SK-N-SH treated with all-trans-retinoic acid at 6 μM for 48 hours (cell line): ENCODE measurements at regions not wholly inside any gene's neighbourhood (a gene's known extent, or its start where the extent isn't known, plus 50 kb on each side); places are given as distances from the start of the nearest gene placed in this dataset.

Experiments used
- ATAC-seq: fragments of 200-7000 bp; cut with Tn5 transposase; 3 replicates; pipeline ENCODE4 v1.9.1; 2020; ENCODE audit warnings: mild to moderate bottlenecking, moderate library complexity
- ARNTL ChIP-seq: fragments of 450-650 bp; formaldehyde crosslinking; IDR thresholded peaks from 2 replicates; pipeline ENCODE4 v1.5.0; 2020; ENCODE audit warnings: low read depth, mild to moderate bottlenecking, moderate library complexity, borderline replicate concordance
- BACH2 ChIP-seq: fragments of 250-450 bp; sonication (Bioruptor Pico); IDR thresholded peaks from 2 replicates; pipeline ENCODE4 v1.9.0; 2021; ENCODE audit warnings: mild to moderate bottlenecking, borderline replicate concordance
- CREB5 ChIP-seq: fragments of 250-450 bp; sonication (Bioruptor Pico); IDR thresholded peaks from 2 replicates; pipeline ENCODE4 v1.5.1; 2020; ENCODE audit warnings: low read depth, mild to moderate bottlenecking, moderate library complexity
- CSDC2 ChIP-seq: fragments of 250-450 bp; sonication (Bioruptor Pico); IDR thresholded peaks from 2 replicates; pipeline ENCODE4 v1.5.0; 2020; ENCODE audit warnings: mild to moderate bottlenecking, moderate library complexity
- CSRNP3 ChIP-seq: fragments of 250-450 bp; sonication (Bioruptor Pico); IDR thresholded peaks from 2 replicates; pipeline ENCODE4 v1.5.1; 2021; ENCODE audit warnings: mild to moderate bottlenecking, moderate library complexity
- ESRRG ChIP-seq: fragments of 250-450 bp; sonication (Bioruptor Pico); IDR thresholded peaks from 2 replicates; pipeline ENCODE4 v1.6.1; 2021; ENCODE audit warnings: mild to moderate bottlenecking
- ISL1 ChIP-seq: fragments of 250-450 bp; sonication (Bioruptor Pico); IDR thresholded peaks from 2 replicates; pipeline ENCODE4 v2.1.2; 2022; ENCODE audit warnings: mild to moderate bottlenecking, moderate library complexity
- PATZ1 ChIP-seq: fragments of 250-450 bp; sonication (Bioruptor Pico); IDR thresholded peaks from 2 replicates; pipeline ENCODE4 v1.8.0; 2020; ENCODE audit warnings: mild to moderate bottlenecking, moderate library complexity, borderline replicate concordance
- POU6F1 ChIP-seq: fragments of 250-450 bp; sonication (Bioruptor Pico); IDR thresholded peaks from 2 replicates; pipeline ENCODE4 v1.8.0; 2021; ENCODE audit warnings: low read depth, mild to moderate bottlenecking, moderate library complexity, borderline replicate concordance
- PPARA ChIP-seq: fragments of 250-450 bp; sonication (Bioruptor Pico); IDR thresholded peaks from 2 replicates; pipeline ENCODE4 v1.5.0; 2020; ENCODE audit warnings: mild to moderate bottlenecking, borderline replicate concordance
- RARB ChIP-seq: fragments of 250-450 bp; sonication (Bioruptor Pico); IDR thresholded peaks from 2 replicates; pipeline ENCODE4 v1.8.0; 2021; ENCODE audit warnings: mild to moderate bottlenecking, moderate library complexity
- SNAI2 ChIP-seq: fragments of 250-450 bp; sonication (Bioruptor Pico); IDR thresholded peaks from 2 replicates; pipeline ENCODE4 v1.5.0; 2020; ENCODE audit warnings: mild to moderate bottlenecking, moderate library complexity
- TCF4 ChIP-seq: fragments of 250-450 bp; sonication (Bioruptor Pico); IDR thresholded peaks from 2 replicates; pipeline ENCODE4 v1.8.0; 2021; ENCODE audit warnings: mild to moderate bottlenecking, moderate library complexity, borderline replicate concordance
- TOX ChIP-seq: fragments of 250-450 bp; sonication (Bioruptor Pico); IDR thresholded peaks from 2 replicates; pipeline ENCODE4 v1.8.0; 2021; ENCODE audit warnings: mild to moderate bottlenecking, moderate library complexity, borderline replicate concordance
- TSHZ2 ChIP-seq: fragments of 250-450 bp; sonication (Bioruptor Pico); IDR thresholded peaks from 2 replicates; pipeline ENCODE4 v1.5.0; 2020; ENCODE audit warnings: mild to moderate bottlenecking, moderate library complexity
- ZC3H10 ChIP-seq: fragments of 250-450 bp; sonication (Bioruptor Pico); IDR thresholded peaks from 2 replicates; pipeline ENCODE4 v1.5.1; 2021; ENCODE audit warnings: mild to moderate bottlenecking, moderate library complexity
- ZFP3 ChIP-seq: fragments of 250-450 bp; sonication (Bioruptor Pico); IDR thresholded peaks from 2 replicates; pipeline ENCODE4 v1.5.0; 2020; ENCODE audit warnings: mild to moderate bottlenecking, moderate library complexity
- ZFP30 ChIP-seq: fragments of 450-650 bp; formaldehyde crosslinking; IDR thresholded peaks from 2 replicates; pipeline ENCODE4 v1.5.0; 2022; ENCODE audit warnings: mild to moderate bottlenecking, moderate library complexity
- ZNF565 ChIP-seq: fragments of 450-650 bp; formaldehyde crosslinking; conservative IDR thresholded peaks from 2 replicates; pipeline ENCODE4 v1.5.0; 2020; ENCODE audit warnings: low read depth, mild to moderate bottlenecking, moderate library complexity
- ZNF8 ChIP-seq: fragments of 450-650 bp; formaldehyde crosslinking; IDR thresholded peaks from 2 replicates; pipeline ENCODE4 v1.5.0; 2020; ENCODE audit warnings: mild to moderate bottlenecking, moderate library complexity

GRCh38 chr1:219066098-219066497, 107.6 kb upstream of the LYPLAL1 start:
- ATAC-seq: peak; percentile 28

More at GRCh38 chr1:219066098-219066497, 107.6 kb upstream of the LYPLAL1 start:
- no peak for TF ChIP-seq TSHZ2 (CRISPR knock-in tag)
- TF ChIP-seq ISL1: no peak
- no peak for TF ChIP-seq CREB5 (CRISPR knock-in tag)
- TF ChIP-seq POU6F1 (CRISPR knock-in tag): no peak
- no peak for TF ChIP-seq ESRRG (CRISPR knock-in tag)
- TF ChIP-seq ZFP30 (CRISPR knock-in tag): no peak
- no peak for TF ChIP-seq ZNF8 (CRISPR knock-in tag)
- TF ChIP-seq ZFP3 (CRISPR knock-in tag): no peak
- TF ChIP-seq ZC3H10 (CRISPR knock-in tag): no peak
- TF ChIP-seq CSRNP3: no peak
- no peak for TF ChIP-seq ZNF565 (CRISPR knock-in tag)
- no peak for TF ChIP-seq TCF4
- TF ChIP-seq TOX: no peak
- no peak for TF ChIP-seq ARNTL (CRISPR knock-in tag)
- TF ChIP-seq PATZ1: no peak
- no peak for TF ChIP-seq BACH2 (CRISPR knock-in tag)
- no peak for TF ChIP-seq CSDC2 (CRISPR knock-in tag)
- no peak for TF ChIP-seq PPARA (CRISPR knock-in tag)
- TF ChIP-seq RARB: no peak
- no peak for TF ChIP-seq SNAI2 (CRISPR knock-in tag)
